ENCODE measurements at regions not wholly inside any gene's neighbourhood (a gene's known extent, or its start where the extent isn't known, plus 50 kb on each side); places are given as distances from the start of the nearest gene placed in this dataset.
"Not testable (repeated sequence)": the region's sequence is repeated elsewhere in the genome, so short reads cannot be mapped to it uniquely, and the experiment has no call there.

DNA sequence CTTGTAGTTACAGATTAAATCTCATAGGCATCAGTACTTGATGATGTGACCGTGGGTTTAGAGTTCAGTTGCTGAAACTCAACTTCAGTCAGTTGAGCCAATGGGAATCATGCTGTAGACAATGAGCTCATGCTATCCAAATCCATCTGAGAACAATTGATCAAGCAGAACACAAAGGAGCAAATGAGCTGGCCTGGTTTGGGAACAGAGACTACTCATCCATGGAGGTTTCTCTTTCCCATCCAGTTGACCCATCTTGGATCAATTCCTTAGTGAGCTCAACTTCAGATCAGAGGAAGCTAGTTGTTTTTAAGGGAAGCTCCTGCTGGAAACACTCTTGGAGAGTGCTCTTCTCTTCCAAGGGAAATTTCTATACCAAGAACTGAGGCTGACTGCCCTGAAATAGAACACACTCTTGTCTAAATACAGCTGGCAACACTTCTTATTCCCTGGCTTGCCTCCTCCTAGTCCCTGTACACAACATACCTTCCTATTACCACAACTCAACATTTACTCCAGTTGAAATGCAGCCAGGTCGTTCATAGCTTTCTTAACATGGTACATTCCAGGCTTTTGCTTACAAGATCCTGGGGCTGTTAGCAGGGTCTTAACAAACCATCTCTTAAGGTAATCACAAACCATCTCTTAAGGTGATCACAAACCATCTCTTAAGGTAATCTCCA lies 203.9 kb upstream of the PRDM1 start:
- DNase-seq (ENCODE audit: low read depth in 2 of 2), result no peak

GRCh38 chr6:105881608-105882007 lies 204.5 kb upstream of the PRDM1 start:
- no peak for DNase-seq (ENCODE audit: low read depth in 2 of 2)

DNA sequence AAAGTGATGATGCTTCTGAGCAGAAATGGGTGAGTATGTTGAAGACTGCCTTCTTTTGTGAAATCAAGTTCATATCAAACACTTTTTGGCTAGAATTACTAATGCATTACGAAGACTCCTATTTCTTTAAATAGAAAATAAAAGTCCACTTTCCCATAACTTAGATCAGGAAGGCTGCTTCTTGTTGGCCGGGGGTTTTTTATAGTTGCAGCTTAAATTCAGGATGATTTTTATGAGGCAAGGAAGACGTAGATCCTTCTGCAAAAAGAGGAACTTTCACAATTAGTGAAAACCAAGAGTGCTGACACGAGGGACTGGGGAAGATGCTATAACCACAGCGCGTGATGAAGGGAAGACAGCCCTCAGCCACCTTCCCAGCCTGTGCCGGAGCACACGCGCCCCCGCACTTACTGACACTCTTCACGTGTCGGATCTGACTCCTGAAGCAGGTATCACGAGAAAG lies 206.1 kb upstream of the PRDM1 start:
- DNase-seq (ENCODE audit: low read depth in 2 of 2), result peak; percentile 28 to 32

DNA sequence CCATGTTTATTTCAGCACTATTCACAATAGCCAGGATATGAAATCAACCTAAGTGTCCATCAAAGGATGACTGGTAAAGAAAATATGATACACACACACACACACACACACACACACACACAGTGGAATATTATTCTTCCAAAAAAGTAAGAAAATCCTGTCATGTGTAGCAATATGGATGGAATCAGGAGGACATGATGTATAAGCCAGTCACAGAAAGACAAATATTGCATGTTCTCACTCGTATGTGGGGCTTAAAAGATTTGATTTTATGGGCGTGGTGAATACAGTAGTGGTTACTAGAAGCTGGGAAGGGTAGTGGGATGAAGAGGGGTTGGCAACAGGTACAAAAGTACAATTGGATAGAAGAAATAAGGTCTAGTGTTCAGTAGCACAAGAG lies 207.0 kb upstream of the PRDM1 start:
- DNase-seq (ENCODE audit: low read depth in 2 of 2), result no peak

DNA sequence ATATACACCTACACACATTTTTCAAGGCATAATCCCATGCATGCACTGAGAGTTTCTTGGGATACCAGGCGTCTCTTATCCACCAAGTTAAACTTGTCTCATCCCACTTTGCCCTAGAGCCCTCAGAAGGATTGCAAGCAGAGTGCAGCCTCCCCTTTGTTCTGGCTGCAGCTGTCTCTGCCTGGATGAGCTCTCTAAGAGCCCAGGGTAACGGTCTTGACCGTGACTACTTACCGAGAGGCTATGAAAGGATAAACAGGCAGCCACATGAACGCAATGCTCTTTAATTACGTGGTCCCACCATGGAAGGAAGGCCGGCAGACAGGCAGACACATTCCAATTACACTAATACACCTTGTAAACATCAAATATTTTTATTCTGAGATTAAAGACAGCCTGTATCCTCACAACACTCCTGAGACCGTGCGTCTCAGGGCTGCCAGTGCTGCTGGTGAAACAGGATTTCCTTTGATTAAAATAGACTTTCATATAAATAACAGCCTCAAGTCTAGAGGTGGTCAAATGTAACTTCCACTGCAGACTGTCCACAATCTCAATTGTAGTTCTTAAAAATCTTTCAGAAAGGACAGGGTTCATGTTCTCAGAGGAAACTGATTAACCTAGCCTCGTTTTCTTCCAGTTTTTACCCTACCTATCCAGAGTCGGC lies 210.0 kb upstream of the PRDM1 start:
- DNase-seq (ENCODE audit: low read depth in 2 of 2), result no peak

- no peak for DNase-seq (ENCODE audit: low read depth in 2 of 2)
Measured at GRCh38 chr6:105874835-105875626, 211.1 kb upstream of the PRDM1 start.

GRCh38 chr6:105873799-105874198 lies 212.3 kb upstream of the PRDM1 start:
- DNase-seq (ENCODE audit: low read depth in 2 of 2), result no peak

DNA sequence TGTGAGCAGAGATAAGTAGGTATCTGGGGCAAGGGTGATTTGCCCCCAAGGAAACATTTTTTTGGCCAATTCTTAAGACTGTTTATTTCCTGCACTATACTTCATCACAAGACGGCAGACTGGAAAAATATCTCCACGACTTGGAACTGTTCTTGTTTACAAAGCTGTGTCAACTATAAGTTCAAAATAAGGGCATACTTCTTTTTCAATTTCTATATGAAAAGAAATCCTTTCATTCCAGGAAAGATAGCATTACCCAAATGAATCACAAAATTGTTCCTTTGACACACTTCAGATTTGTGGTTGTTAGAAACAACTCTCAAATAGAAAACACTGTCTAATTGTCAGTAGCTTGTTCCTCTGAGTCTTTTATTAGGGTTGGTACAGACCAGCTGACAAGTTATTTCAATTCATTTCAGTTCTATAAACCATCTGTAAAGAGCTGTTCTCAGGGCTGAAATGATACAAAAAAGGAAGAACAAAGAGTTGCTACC lies 212.9 kb upstream of the PRDM1 start:
- no peak for DNase-seq (ENCODE audit: low read depth in 2 of 2)

- no peak for DNase-seq (ENCODE audit: low read depth in 2 of 2)
Measured at GRCh38 chr6:105872249-105872648, 213.9 kb upstream of the PRDM1 start.

GRCh38 chr6:105871542-105871941 lies 214.6 kb upstream of the PRDM1 start:
- no peak for DNase-seq (ENCODE audit: low read depth in 2 of 2)

DNA sequence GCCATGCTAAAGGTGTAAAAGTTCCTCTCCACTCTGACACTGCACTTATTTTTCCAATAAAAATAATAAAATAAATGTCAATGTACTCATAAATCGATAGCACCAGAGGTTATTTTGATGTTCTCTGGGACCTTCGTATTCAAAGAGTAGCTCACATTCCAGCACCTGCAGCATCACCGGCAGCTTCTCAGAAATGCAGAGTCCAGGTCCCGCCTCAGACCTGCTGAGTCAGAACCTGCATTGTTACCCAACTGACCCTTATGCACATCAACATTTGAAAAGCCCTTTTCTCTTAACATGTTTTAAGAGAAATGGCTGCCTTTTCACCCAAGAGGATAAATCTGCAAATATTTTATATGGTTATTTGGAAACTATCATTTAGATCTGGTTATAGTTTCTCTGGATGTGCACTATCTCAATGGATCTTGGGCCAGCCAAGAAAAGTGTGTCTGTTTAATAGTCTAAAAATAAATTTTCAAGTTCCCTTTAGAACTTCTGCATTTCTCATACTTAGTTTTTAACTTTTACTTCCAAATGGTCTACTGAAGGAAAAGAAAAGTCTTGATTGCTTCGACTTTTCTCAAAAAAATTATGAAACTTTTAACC lies 216.2 kb upstream of the PRDM1 start:
- no peak for DNase-seq (ENCODE audit: low read depth in 2 of 2)

GRCh38 chr6:105868823-105869460 lies 217.2 kb upstream of the PRDM1 start:
- DNase-seq (ENCODE audit: low read depth in 2 of 2), result no peak

DNA sequence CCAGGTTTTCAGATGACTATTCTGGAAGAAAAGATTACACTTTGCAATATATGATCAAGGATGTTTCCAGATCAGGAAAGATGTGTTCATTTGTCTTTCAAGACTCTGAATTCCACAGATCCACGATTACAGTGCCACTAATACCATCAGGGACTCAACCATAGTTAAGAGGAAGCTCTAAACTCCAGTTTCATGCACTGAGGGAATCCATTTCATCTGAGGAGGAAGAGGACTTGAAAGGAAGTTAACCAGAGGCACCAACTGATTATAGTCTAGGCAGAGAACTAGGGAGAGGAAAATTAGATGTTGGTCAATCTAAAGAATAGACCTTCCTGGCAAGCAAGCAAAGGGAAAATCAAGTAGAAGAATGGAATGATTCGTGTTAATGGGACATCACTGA lies 218.3 kb upstream of the PRDM1 start:
- no peak for DNase-seq (ENCODE audit: low read depth in 2 of 2)

- no peak for DNase-seq (ENCODE audit: low read depth in 2 of 2)
Measured at GRCh38 chr6:105867277-105867676, 218.9 kb upstream of the PRDM1 start.

DNA sequence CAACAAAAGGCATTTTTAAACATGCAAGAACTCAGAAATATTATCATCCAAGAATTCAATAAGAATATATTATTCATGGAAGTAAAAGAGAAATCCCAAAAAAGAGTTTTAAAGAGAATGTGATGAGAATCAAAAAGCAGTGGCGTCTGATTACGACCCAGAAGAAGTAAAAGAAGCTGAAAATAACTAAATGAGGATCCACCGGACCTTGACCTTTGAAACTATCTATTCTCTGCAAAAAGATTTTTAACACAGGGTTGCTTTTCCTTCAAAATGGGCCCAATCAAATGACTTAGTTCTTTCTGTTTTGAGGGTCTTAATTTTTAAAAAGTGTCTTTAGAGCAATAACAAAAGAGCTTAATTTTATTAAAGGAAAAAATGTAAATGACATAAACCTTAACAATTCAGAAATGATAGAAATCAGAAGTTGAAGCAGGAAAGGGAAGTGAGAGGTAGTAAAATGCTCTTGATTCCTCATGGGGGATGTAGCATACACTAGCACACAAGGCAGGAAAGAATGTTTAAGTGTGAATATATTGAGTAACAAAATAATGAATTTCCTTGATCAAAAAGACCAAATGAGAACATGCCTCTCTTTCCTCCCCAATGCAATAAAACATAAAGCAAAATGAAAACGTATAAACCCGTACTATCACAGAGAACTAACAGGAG lies 223.1 kb upstream of the PRDM1 start:
- no peak for DNase-seq (ENCODE audit: low read depth in 2 of 2)

- DNase-seq (ENCODE audit: low read depth in 2 of 2), result not testable (repeated sequence)
Measured at GRCh38 chr6:105860927-105861326, 225.2 kb upstream of the PRDM1 start.

GRCh38 chr6:105859457-105859856 lies 226.7 kb upstream of the PRDM1 start:
- no peak for DNase-seq (ENCODE audit: low read depth in 2 of 2)

- DNase-seq (ENCODE audit: low read depth in 2 of 2), result not testable (repeated sequence)
Measured at GRCh38 chr6:105858639-105859038, 227.5 kb upstream of the PRDM1 start.

- no peak for DNase-seq (ENCODE audit: low read depth in 2 of 2)
Measured at GRCh38 chr6:105855433-105855832, 230.7 kb upstream of the PRDM1 start.

GRCh38 chr6:105853979-105854378 lies 232.2 kb upstream of the PRDM1 start:
- DNase-seq (ENCODE audit: low read depth in 2 of 2), result not testable (repeated sequence)

GRCh38 chr6:105851606-105852005 lies 234.5 kb upstream of the PRDM1 start:
- no peak for DNase-seq (ENCODE audit: low read depth in 2 of 2)

All from stimulated activated CD4-positive, alpha-beta T cell treated with anti-CD3 and anti-CD28 coated beads, Interleukin-15, amount 100 ng/mL, for 48 hours (primary cell).